ENCODE measurements at regions not wholly inside any gene's neighbourhood (a gene's known extent, or its start where the extent isn't known, plus 50 kb on each side); places are given as distances from the start of the nearest gene placed in this dataset.
"Not testable (repeated sequence)": the region's sequence is repeated elsewhere in the genome, so short reads cannot be mapped to it uniquely, and the experiment has no call there.

GRCh38 chr15:87527875-87528274, 728.7 kb downstream of the NTRK3 start:
- no peak for DNase-seq

- DNase-seq, result peak; percentile 88
Measured at GRCh38 chr15:87527416-87527815, 729.1 kb downstream of the NTRK3 start.

GRCh38 chr15:87523516-87523915, 733.0 kb downstream of the NTRK3 start:
- DNase-seq, result no peak

DNA sequence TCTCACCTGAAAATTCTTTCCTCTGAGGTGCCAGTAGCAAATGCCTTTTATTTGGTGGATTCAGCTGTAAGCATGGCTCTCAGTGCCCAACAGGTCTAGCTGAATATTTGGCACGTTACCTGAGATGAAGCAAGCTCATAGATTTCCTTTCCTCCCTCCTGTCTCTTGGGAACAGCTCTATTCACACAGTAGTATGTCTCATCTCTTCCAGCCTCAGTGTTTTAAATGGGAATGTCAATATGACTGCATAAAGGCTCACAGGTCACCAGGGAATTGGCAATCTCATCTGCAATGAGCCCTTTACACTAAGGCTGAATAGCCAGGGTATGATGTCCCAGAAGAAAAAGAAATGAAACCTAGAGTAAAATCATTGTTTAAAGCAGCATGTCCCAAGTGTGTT, 733.5 kb downstream of the NTRK3 start:
- no peak for DNase-seq

DNA sequence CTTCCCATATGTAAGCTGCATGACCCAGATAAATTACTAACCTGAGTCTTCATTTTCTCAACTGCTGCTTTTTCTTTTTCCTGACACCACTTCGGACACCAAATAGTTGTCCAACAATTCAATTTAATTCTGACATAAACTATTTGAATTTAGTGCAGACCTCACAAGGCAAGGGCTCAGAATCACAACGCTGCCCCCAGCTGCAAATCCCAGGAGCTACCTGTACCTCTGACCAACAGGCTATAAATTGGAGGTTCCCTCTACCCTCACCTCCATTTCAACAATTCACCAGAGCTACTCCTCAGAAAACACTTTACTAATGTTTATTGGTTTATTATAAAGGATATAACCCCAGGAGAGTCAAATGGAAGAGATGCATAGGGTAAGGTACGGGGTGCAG, 737.6 kb downstream of the NTRK3 start:
- no peak for DNase-seq

GRCh38 chr15:87508086-87508485, 748.5 kb downstream of the NTRK3 start:
- no peak for DNase-seq

GRCh38 chr15:87502173-87502572, 754.4 kb downstream of the NTRK3 start:
- DNase-seq, result no peak

DNA sequence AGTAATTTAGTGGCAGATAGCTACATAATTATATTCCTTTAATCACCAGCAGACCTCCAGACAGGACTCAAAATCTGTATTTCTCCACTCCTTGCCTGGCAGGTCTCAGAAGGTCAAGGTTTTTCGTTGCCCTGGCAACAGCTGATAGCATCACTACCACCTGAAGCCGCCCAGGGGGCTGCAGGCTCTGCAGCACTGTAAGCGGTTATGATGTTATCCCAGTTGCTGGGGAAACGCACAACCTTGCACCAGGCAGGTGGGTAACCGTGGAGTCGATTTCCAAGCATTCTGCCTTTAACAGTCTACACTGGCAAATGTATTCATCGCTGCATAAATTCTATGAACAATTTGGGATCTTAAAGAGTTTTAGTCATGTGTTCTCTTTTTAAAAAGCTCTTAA, 756.3 kb downstream of the NTRK3 start:
- no peak for DNase-seq

DNA sequence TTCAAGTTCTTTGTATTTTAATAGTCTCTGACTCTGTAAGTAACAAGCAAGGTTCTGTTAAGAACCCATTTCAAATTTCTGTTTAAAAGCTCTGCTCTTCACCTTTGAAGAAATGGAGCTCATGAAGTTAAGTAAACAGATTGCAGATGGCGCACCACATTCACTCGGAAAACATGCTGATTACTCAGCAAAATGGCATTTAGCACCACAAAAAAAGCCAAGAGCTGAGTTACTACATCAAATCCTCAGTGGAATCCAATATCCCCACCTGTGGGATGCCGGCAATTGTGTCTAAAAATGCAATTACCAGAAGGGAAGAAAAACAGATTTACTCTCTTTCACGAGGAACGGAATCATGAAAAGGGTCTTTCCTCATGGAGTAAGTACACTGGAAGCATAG, 758.0 kb downstream of the NTRK3 start:
- peak; percentile 33 for DNase-seq

DNA sequence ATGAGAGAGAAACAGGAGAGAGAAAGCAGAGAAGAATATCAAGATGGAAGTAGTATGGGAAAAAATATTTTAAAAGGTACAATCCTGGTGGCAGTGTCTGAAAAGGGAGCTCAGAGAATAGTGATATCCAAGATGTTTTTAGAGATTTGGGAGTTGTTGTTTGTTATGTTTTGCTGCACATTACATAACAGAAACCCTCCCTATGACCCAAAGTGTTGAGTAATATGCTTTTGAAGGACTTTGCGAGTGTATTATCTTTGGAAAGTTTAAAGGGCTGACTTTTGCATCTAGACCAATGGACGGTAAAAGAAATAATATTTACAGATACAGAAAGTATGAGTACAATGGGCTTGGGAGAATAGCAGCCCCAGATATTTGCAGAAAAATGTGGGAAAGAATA, 759.7 kb downstream of the NTRK3 start:
- no peak for DNase-seq

DNA sequence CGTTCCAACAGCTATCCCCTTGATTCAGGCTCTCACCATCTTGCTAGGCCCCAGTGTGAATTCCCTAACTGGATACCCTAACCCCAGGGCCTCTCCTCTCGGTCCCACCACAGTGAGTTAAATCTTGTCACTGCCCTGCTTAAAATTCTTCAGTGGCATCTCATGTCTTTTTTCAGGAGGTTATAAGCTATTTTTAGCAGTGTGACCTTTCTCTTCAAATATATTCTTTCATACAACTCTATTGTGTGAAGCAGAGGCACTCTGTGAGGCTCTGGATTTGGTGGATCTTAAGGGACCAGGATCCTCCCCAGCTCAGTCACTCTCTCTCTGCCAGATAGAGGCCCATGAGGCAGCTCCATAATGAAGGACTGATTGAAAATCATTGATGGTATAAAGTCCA, 760.4 kb downstream of the NTRK3 start:
- DNase-seq, result no peak

DNA sequence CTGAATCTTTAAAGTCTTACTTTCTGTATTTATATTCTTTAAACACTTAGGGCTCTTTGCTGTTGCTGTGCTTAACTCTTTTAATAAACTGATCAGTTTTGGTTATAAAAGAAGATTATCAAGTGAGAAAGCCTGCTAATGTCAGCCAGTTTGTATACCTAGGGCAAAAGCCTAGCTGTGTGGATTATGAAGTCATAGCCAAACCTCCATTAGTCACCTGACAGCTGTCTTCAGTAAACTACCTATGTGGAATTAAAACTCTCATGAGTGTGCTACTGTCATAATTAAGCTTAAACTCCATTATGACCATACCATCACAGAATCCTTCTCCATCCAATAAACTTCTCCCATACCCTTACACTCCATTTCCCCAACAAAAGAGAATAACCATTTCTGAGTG, 762.7 kb downstream of the NTRK3 start:
- no peak for DNase-seq

GRCh38 chr15:87492321-87492720, 764.2 kb downstream of the NTRK3 start:
- DNase-seq, result no peak

GRCh38 chr15:87490666-87491065, 765.9 kb downstream of the NTRK3 start:
- no peak for DNase-seq

DNA sequence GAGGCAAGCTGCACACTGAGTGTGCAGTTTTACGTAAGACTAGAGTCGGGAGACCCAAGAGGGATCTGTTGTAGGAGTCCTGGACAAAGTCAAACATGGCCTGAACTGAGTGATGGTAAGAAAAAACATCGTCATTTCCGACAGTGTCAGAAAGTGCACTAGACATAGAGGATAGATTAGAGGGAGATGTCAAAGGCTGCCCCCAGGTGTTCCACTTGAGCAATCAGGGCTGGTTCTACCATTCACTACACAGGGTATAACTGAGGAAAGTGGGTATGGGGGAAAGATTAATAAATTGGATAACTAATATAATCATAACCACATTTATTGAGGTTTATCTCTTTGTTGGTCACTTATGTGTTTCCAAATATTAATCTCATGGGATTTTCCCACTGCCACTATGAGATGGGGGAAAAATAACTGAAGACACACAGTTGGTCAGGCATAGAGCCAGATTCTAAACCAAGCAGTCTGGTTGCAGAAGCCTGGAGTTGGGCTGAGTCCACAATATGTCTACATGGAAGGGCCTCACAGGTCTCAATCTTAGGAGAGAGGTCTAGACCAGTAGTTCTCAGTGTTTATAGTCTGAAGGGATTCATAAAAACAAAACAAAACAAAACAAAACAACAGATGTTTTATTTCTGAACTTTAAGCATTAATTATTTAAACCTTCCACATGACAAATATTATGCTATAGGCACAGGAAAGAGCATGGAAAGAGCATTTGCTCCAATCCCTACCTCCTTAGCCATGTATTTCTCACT, 766.5 kb downstream of the NTRK3 start:
- DNase-seq, result no peak

DNA sequence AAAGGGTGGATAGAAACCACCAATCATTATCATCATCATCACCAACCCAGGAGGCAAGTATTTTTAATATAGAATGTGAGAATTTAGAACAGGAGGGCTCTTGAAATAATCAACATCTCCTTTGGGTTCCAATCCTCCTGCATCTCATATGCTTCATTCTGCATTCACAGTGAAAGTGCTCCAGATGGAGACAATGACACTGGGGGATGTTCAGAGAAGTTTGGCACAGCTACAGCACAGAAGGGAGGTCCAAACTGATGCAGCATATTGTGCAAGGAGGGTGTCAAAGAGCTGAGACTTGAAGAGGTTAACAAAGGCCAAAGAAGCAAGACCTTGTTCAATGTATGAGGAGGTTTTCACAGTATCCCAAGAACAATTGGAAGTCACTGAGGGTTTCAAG, 767.1 kb downstream of the NTRK3 start:
- no peak for DNase-seq

DNA sequence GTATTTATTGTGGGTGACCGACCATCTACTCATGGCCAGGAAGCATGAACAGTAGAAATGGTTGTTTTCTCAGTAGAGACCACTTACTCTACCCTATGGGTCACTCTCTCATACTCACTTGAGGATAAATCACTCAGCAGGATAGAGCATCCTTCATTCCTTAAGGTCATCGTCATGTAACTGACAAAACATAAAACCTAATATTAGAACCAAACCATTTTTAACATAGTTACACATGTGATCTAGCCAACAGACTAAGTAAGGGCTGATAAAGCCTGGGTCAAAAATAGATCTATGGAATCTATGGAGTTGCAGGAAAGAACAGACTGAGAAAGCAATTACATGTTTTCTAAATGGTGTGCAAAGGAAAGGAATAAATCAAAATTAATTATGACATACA, 769.1 kb downstream of the NTRK3 start:
- no peak for DNase-seq

GRCh38 chr15:87483468-87483867, 773.1 kb downstream of the NTRK3 start:
- no peak for DNase-seq

DNA sequence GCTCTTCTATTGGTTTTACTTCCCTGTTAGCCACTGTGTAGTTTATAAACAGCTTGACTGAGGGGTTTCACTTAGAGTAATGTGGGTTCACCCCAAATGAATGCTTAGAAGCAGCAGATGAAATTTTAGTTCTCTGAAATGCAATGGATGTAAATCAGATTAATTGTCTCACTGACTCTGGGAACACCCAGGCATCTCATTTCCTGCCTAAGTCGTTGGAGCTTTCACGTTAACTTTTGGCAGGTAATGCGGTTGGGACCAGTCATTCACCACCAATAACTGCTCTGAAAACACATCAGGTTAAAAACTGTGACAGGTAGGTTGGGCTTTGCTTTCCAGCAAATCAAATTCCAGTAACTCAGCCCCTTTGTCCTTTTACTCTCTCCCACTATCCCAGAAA, 775.4 kb downstream of the NTRK3 start:
- DNase-seq, result no peak

GRCh38 chr15:87478687-87479072, 777.9 kb downstream of the NTRK3 start:
- no peak for DNase-seq

DNA sequence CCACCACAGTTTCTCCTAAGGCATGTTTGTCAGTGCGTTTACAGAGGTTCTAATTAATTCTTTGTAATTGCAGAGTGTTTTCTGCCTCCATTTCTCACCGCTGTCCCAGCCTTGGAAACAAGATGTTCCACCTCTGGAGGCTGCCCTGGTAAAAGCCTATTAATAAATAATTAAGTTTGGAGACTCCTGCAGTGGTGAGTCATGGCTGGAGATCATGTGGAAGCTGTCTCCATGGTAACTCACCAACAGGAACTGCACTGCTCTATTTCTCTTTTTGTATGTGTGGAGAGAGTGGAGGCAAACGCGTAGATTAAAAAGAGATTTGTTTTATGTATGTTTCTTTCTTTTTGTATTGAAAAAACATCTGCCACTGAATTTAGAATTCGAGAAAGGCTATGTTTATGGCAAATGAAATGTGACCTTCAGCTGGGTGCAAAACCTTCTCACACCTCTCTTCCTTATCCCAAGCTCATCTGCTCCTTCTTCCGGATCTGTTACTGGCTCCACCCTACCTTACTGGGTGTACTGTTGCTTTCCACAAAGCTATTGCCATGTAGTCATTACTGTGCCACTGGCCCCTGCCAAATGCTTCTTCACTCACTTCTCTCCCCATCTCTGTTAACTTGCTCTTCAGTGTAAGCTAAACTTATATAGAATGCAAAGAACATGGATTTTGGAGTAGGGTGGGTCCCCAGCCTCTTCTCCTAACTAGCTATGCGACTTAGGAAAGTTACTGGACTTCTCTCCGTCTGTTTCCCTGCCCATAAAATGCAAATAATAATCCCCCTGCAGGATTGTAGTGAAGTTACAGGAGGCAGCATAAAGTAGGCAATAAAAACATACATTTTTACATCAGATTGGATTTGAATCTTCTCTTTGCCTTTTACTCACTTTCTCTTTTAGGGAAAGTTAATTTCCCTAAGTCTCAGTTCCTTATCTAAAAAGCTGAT, 778.5 kb downstream of the NTRK3 start:
- peak; percentile 82 for DNase-seq

DNA sequence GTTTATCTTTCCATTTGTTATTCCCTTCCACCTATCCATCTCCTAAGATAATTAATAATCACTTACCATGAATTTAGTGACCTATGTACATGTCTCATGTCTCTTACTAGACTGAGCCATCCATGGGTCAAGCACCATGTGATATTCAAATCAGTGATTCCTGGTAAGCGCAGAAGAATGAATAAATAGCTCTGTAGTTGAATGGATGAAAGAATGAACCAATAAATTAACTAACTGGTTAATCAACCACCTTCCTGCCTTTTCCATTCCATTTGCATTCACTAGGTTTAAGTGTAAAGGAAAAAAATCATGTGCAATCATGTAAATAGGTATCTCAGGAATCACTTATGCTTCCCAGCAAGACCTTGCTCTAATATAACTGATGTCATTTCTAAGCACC, 779.5 kb downstream of the NTRK3 start:
- no peak for DNase-seq

- DNase-seq, result no peak
Measured at GRCh38 chr15:87470923-87471322, 785.6 kb downstream of the NTRK3 start.

DNA sequence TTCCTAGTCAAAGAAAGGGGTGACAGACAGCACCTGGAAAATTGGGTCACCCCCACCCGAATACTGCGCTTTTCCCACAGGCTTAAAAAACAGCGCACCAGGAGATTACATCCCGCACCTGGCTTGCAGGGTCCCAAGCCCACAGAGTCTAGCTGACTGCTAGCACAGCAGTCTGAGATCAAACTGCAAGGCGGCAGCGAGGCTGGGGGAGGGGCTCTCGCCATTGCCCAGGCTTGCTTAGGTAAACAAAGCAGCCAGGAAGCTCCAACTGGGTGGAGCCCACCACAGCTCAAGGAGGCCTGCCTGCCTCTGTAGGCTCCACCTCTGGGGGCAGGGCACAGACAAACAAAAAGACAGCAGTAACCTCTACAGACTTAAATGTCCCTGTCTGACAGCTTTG, 792.6 kb downstream of the NTRK3 start:
- DNase-seq, result not testable (repeated sequence)

Measured in NCI-H226 (cell line).